ENCODE measurements at regions not wholly inside any gene's neighbourhood (a gene's known extent, or its start where the extent isn't known, plus 50 kb on each side); places are given as distances from the start of the nearest gene placed in this dataset.
A peak's percentile ranks its signal among the peaks of the same experiment; 100 is the strongest.

GRCh38 chr18:67600181-67601180 is 84.0 kb upstream of the DSEL start:
- intact Hi-C loops (cut with DNase I): no loop called here
- peaks cover 0 to 10% of the 10 kb centered on the region in 2 donors for H3K9me3 ChIP-seq
- no peaks in the 10 kb centered on the region for H3K36me3 ChIP-seq
- no peak for TF ChIP-seq CTCF (IDR thresholded peaks at IDR 0.05)
- H3K27ac ChIP-seq: no peak overlapping the region
- H3K27me3 ChIP-seq: no peaks in the 10 kb centered on the region
- no peaks in the 10 kb centered on the region for H3K4me1 ChIP-seq
- H3K4me3 ChIP-seq: no peak overlapping the region
- ATAC-seq (peak; percentile 87), DNase-seq (peak in 1 of 4 donors; percentile 34)

- Histone ChIP-seq H3K9me3 (peaks cover 0 to 5% of the 10 kb centered on the region in 2 donors), H3K27ac (no peak overlapping the region), H3K36me3 (no peaks in the 10 kb centered on the region), H3K4me1 (no peaks in the 10 kb centered on the region), H3K4me3 (no peak overlapping the region), H3K27me3 (no peaks in the 10 kb centered on the region)
- ATAC-seq (peak; percentile 13), DNase-seq (no peak)
- intact Hi-C loops (cut with DNase I): no loop called here
- TF ChIP-seq CTCF (IDR thresholded peaks at IDR 0.05): no peak
These were observed 82.8 kb upstream of the DSEL start for GRCh38 chr18:67599277-67599676.

DNA sequence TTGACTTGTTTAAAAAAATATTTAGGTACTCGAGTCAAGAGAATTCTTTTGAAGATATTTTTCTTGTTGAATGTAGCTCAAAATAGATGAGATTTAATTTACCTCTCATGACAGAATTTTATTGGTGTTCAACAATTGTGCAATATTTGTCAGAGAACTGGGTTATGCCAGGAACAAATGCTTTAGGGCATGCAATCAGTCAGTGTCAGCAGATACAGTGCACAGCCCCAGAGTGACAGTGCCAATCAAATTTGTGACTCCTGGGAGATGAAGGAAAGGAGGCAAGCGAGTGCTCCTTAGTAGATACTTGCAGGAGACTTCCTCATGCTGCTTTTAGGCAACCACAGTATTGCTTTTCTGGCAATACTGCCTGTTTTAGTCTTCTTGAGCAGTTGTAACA is 81.2 kb upstream of the DSEL start:
- no peak overlapping the region for H3K27ac ChIP-seq
- intact Hi-C loops (cut with DNase I): no loop called here
- TF ChIP-seq CTCF (IDR thresholded peaks at IDR 0.05): no peak
- H3K27me3 ChIP-seq: no peaks in the 10 kb centered on the region
- no peaks in the 10 kb centered on the region for H3K4me1 ChIP-seq
- no peaks in the 10 kb centered on the region for H3K9me3 ChIP-seq
- H3K4me3 ChIP-seq: no peak overlapping the region
- DNase-seq: no peak
- ATAC-seq: peak; percentile 48
- H3K36me3 ChIP-seq: no peaks in the 10 kb centered on the region

GRCh38 chr18:67596003-67596402 is 79.5 kb upstream of the DSEL start:
- Histone ChIP-seq H3K36me3 (no peaks in the 10 kb centered on the region), H3K27me3 (no peaks in the 10 kb centered on the region), H3K9me3 (no peaks in the 10 kb centered on the region), H3K4me1 (no peaks in the 10 kb centered on the region), H3K27ac (no peak overlapping the region), H3K4me3 (no peak overlapping the region)
- no peak for TF ChIP-seq CTCF (IDR thresholded peaks at IDR 0.05)
- no peak for ATAC-seq
- no peak for DNase-seq
- intact Hi-C loops (cut with DNase I): no loop called here

- no peak for TF ChIP-seq CTCF (IDR thresholded peaks at IDR 0.05)
- DNase-seq (peak in 1 of 4 donors; percentile 2), ATAC-seq (peak; percentile 47)
- no peak overlapping the region for H3K4me3 ChIP-seq
- no peaks in the 10 kb centered on the region for H3K27me3 ChIP-seq
- H3K36me3 ChIP-seq: no peaks in the 10 kb centered on the region
- no peak overlapping the region for H3K27ac ChIP-seq
- H3K9me3 ChIP-seq: no peaks in the 10 kb centered on the region
- intact Hi-C loops (cut with DNase I): no loop called here
- no peaks in the 10 kb centered on the region for H3K4me1 ChIP-seq
These were observed 74.1 kb upstream of the DSEL start for GRCh38 chr18:67590571-67591141.

Data from left lung (tissue), 4 donors.